HepG2 (cell line): ENCODE measurements at regions not wholly inside any gene's neighbourhood (a gene's known extent, or its start where the extent isn't known, plus 50 kb on each side); places are given as distances from the start of the nearest gene placed in this dataset.

ENCODE experiments used
- ATAC-seq: fragments of 200-7000 bp; cut with Tn5 transposase; 3 replicates; pipeline ENCODE4 v1.9.1; 2020; ENCODE audit warnings: mild to moderate bottlenecking, moderate library complexity
- BruUV-seq: library from RNA; stranded (reverse); fragments of 400-500 nt; replicated peaks from 2 replicates; lab custom pipeline; 2021; lab: Mats Ljungman, UMichigan
- CTCF ChIA-PET: fragments of 300-600 bp; formaldehyde crosslinking; extraction: SDS; loops from one replicate; lab custom pipeline; 2021; ENCODE audit warnings: low total read pairs, inconsistent platforms, low intra/inter-chr PET ratio; lab: Yijun Ruan, JAX
- POLR2A ChIA-PET: fragments of 350-600 bp; sonication (Branson Sonifier 250); formaldehyde crosslinking; loops from one replicate; lab custom pipeline; 2020; ENCODE audit warnings: antibody characterized with exemption, inconsistent platforms; lab: Yijun Ruan, JAX
- DNase-seq: peaks from one replicate; pipeline ENCODE4 v3.0.0-alpha.2; 2015; ENCODE audit warnings: low spot score
- FAIRE-seq: peaks from 3 replicates; lab custom pipeline; 2011; peaks lifted over from hg19 to GRCh38; lab: Jason Lieb, UNC
- H2AFZ ChIP-seq: one replicate; pipeline ENCODE4 v1.6.1; 2011; ENCODE audit warnings: low read length, inconsistent platforms
- H3K27ac ChIP-seq: fragments of 300-600 bp; 3 replicates; pipeline ENCODE4 v1.8.0; 2011; ENCODE audit warnings: mixed run types, mild to moderate bottlenecking, mixed read lengths, low read length, inconsistent platforms; ENCODE audit not compliant: insufficient read depth; ENCODE audit errors: extremely low read length
- H3K27me3 ChIP-seq, 2 experiments: fragments of 200-600 bp in 1 of 2; 2 replicates in 1 of 2; 3 replicates in 1 of 2; pipeline versions ENCODE4 v1.6.0 to v1.8.0; 2011; ENCODE audit warnings: low read length in 2 of 2, mild to moderate bottlenecking in 2 of 2, moderate library complexity in 2 of 2, inconsistent platforms in 1 of 2; ENCODE audit not compliant: insufficient read depth in 2 of 2, control insufficient read depth in 1 of 2
- H3K36me3 ChIP-seq, 2 experiments: fragments of 200-600 bp in 1 of 2; replicated peaks in 1 of 2; 2 replicates in 1 of 2; 3 replicates in 1 of 2; pipeline versions ENCODE4 v1.5.1 to v1.8.0; 2011; ENCODE audit warnings: low read length in 2 of 2, inconsistent platforms in 1 of 2; ENCODE audit not compliant: insufficient read depth in 2 of 2, control insufficient read depth in 1 of 2
- H3K4me1 ChIP-seq: 2 replicates; pipeline ENCODE4 v1.5.1; 2012; ENCODE audit warnings: low read length, inconsistent platforms; ENCODE audit not compliant: insufficient read depth
- H3K4me2 ChIP-seq: 2 replicates; pipeline ENCODE4 v1.6.0; 2011; ENCODE audit warnings: low read depth, low read length, inconsistent platforms
- H3K4me3 ChIP-seq, 3 experiments: fragments of 200-600 bp in 1 of 3; sonication (generic), shearing (Covaris generic) in 1 of 3; replicated peaks in 1 of 3; 2 replicates each; pipeline ENCODE4 v1.5.1; 2011 to 2016; ENCODE audit warnings: low read length in 3 of 3, inconsistent platforms in 2 of 3, low read depth in 2 of 3, mild to moderate bottlenecking in 2 of 3, control low read depth in 1 of 3, mixed read lengths in 1 of 3; ENCODE audit not compliant: insufficient read depth in 1 of 3
- H3K79me2 ChIP-seq: one replicate; pipeline ENCODE4 v1.6.1; 2011; ENCODE audit warnings: low read length, inconsistent platforms; ENCODE audit not compliant: insufficient read depth
- H3K9ac ChIP-seq: 2 replicates; pipeline ENCODE4 v1.6.0; 2011; ENCODE audit warnings: mild to moderate bottlenecking, low read depth, low read length, inconsistent platforms; ENCODE audit not compliant: insufficient read depth
- H3K9me3 ChIP-seq: 2 replicates; pipeline ENCODE4 v1.5.1; 2012; ENCODE audit warnings: mild to moderate bottlenecking, low read length
- H4K20me1 ChIP-seq: 2 replicates; pipeline ENCODE4 v1.6.0; 2011; ENCODE audit warnings: inconsistent platforms, mild to moderate bottlenecking, low read length, moderate library complexity; ENCODE audit not compliant: insufficient read depth
- MTA1 ChIP-seq: sonication (generic); formaldehyde crosslinking; IDR thresholded peaks from 2 replicates; pipeline ENCODE4 v1.4.0; 2020; ENCODE audit warnings: missing genetic modification reagents, mild to moderate bottlenecking, borderline replicate concordance
- RFX5 ChIP-seq: IDR thresholded peaks from 2 replicates; pipeline ENCODE4 v1.6.1; 2011; ENCODE audit warnings: low read depth, low read length, improper control_type of control experiment
- SAFB2 ChIP-seq: sonication (generic); formaldehyde crosslinking; IDR thresholded peaks from 2 replicates; pipeline ENCODE4 v1.5.1; 2020; ENCODE audit warnings: missing genetic modification reagents, low read depth, mild to moderate bottlenecking, borderline replicate concordance
- SIN3A ChIP-seq: IDR thresholded peaks from 2 replicates; pipeline ENCODE4 v1.6.1; 2011; ENCODE audit warnings: low read depth, mild to moderate bottlenecking, control low read depth, low read length, borderline replicate concordance
- SNAPC2 ChIP-seq: sonication (generic); formaldehyde crosslinking; IDR thresholded peaks from 2 replicates; pipeline ENCODE4 v1.8.1; 2022; ENCODE audit warnings: mild to moderate bottlenecking, missing genetic modification reagents
- ZNF430 ChIP-seq: sonication (generic); formaldehyde crosslinking; IDR thresholded peaks from 2 replicates; pipeline ENCODE4 v1.9.0; 2021; ENCODE audit warnings: mild to moderate bottlenecking, missing genetic modification reagents
- ZNF772 ChIP-seq: sonication (generic); formaldehyde crosslinking; IDR thresholded peaks from 2 replicates; pipeline ENCODE4 v1.5.0; 2020; ENCODE audit warnings: mild to moderate bottlenecking, missing genetic modification reagents
- ZNF773 ChIP-seq: sonication (generic); formaldehyde crosslinking; IDR thresholded peaks from 2 replicates; pipeline ENCODE4 v1.4.0; 2020; ENCODE audit warnings: missing genetic modification reagents, borderline replicate concordance
- ZSCAN20 ChIP-seq: sonication (generic); formaldehyde crosslinking; IDR thresholded peaks from 2 replicates; pipeline ENCODE4 v1.4.0; 2020; ENCODE audit warnings: missing genetic modification reagents, mild to moderate bottlenecking, borderline replicate concordance
- WGBS: methylation state at CpG from one replicate; pipeline ENCODE4 v1.1.6; 2017; ENCODE audit warnings: low lambda C conversion rate; 5-methylcytosine and 5-hydroxymethylcytosine counted together
- in situ Hi-C: cut with HindIII; loops from 2 replicates; pipeline ENCODE4 v1.10.0; 2017; ENCODE audit warnings: low pct_unique_long_range_greater_than_20kb; ENCODE audit not compliant: extremely low pct_ligation_motif_present
- intact Hi-C: fragments of 100-400 bp; cut with micrococcal nuclease; formaldehyde crosslinking; loops from one replicate; pipeline ENCODE4 v1.10.0; 2022; ENCODE audit not compliant: unreplicated experiment
- TF ChIP-seq, protein P1 (sequence below): IDR thresholded peaks from 2 replicates; pipeline ENCODE4 v1.6.1; 2018; ENCODE audit warnings: missing genetic modification reagents

- intact Hi-C loops, result loop anchor here (5.0 kb wide), 1 partner anchor 1000 kb away; no protein-coding TSS in a partner anchor
Observed at GRCh38 chr4:136862653-136863052, 669.6 kb downstream of the PCDH18 start.

GRCh38 chr4:136861091-136861490 lies 671.2 kb downstream of the PCDH18 start:
- no peak for ATAC-seq
- no peaks in the 10 kb centered on the region for H3K36me3 ChIP-seq
- CTCF ChIA-PET, result no interaction called here
- no peak overlapping the region for H3K4me2 ChIP-seq
- H3K27ac ChIP-seq, result no peak overlapping the region
- WGBS, result 2% methylated on average over 2 of the region's 2 CpGs
- H3K4me1 ChIP-seq, result no peaks in the 10 kb centered on the region
- TF ChIP-seq ZNF773 (CRISPR knock-in tag) (no peak), SNAPC2 (CRISPR knock-in tag) (no peak), SIN3A (no peak), MTA1 (no peak), ZNF430 (no peak), ZNF772 (no peak), SAFB2 (CRISPR knock-in tag) (no peak), RFX5 (no peak)
- TF ChIP-seq, protein P1, sequence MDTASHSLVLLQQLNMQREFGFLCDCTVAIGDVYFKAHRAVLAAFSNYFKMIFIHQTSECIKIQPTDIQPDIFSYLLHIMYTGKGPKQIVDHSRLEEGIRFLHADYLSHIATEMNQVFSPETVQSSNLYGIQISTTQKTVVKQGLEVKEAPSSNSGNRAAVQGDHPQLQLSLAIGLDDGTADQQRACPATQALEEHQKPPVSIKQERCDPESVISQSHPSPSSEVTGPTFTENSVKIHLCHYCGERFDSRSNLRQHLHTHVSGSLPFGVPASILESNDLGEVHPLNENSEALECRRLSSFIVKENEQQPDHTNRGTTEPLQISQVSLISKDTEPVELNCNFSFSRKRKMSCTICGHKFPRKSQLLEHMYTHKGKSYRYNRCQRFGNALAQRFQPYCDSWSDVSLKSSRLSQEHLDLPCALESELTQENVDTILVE (CRISPR knock-in tag), result no peak
- POLR2A ChIA-PET, result no interaction called here
- intact Hi-C loops (loop anchor here (5.0 kb wide), 1 partner anchor 999 kb away; no protein-coding TSS in a partner anchor), in situ Hi-C loops (loop anchor here (10.0 kb wide), 1 partner anchor 1486 kb away; no protein-coding TSS in a partner anchor)
- no peaks in the 10 kb centered on the region for H3K27me3 ChIP-seq
- no peak overlapping the region for H2AFZ ChIP-seq
- no peak for FAIRE-seq
- DNase-seq, result no peak
- H3K79me2 ChIP-seq, result no peaks in the 10 kb centered on the region
- H4K20me1 ChIP-seq, result no peaks in the 10 kb centered on the region
- H3K9ac ChIP-seq, result no peak overlapping the region
- H3K4me3 ChIP-seq, result no peak overlapping the region
- no TSS peak for BruUV-seq
- H3K9me3 ChIP-seq, result no peaks in the 10 kb centered on the region

More at GRCh38 chr4:136862653-136863052, 669.6 kb downstream of the PCDH18 start:
- H3K4me1 ChIP-seq, result no peaks in the 10 kb centered on the region
- ChIA-PET POLR2A (no interaction called here), CTCF (no interaction called here)
- no peaks in the 10 kb centered on the region for H3K79me2 ChIP-seq
- DNase-seq, result no peak
- H2AFZ ChIP-seq, result no peak overlapping the region
- H3K9me3 ChIP-seq, result no peaks in the 10 kb centered on the region
- no peak overlapping the region for H3K4me2 ChIP-seq
- H3K9ac ChIP-seq, result no peak overlapping the region
- FAIRE-seq, result no peak
- H3K4me3 ChIP-seq, result no peak overlapping the region
- no peaks in the 10 kb centered on the region; a peak in 1 of 5 replicates for H3K27me3 ChIP-seq
- BruUV-seq, result no TSS peak
- ATAC-seq, result no peak
- 2% methylated on average over 3 of the region's 3 CpGs for WGBS
- in situ Hi-C loops, result loop anchor here (10.0 kb wide), 1 partner anchor 1488 kb away; no protein-coding TSS in a partner anchor
- H4K20me1 ChIP-seq, result no peaks in the 10 kb centered on the region
- TF ChIP-seq ZSCAN20, result no peak
- H3K27ac ChIP-seq, result no peak overlapping the region
- no peaks in the 10 kb centered on the region for H3K36me3 ChIP-seq
